ENCODE measurements at regions not wholly inside any gene's neighbourhood (a gene's known extent, or its start where the extent isn't known, plus 50 kb on each side); places are given as distances from the start of the nearest gene placed in this dataset.

DNA sequence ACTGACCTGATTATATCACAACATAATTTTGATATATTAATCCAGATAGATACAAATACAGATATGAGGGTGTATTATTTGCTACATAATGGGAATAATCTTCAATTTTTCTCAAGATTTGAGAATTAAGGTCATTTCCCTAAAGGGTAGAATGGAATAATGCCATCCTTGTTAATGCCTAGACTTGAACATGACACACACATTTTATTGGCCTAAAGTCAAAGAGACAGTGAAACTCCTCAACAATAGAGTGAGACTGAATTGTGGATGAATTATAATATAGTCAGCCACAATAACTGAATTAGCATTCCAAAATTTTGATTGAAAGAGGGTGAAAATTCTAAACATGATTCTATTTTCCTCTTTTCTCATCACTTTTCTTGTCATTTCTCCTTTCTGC, 506.0 kb upstream of the CDH2 start:
- Histone ChIP-seq H3K27me3 (replicated peaks; ENCODE audit: control insufficient read depth, insufficient read depth, low read length) (no peaks in the 10 kb centered on the region), H3K4me3 (ENCODE audit: low read depth, low read length) (no peak overlapping the region), H3K36me3 (ENCODE audit: control insufficient read depth, insufficient read depth, low read length) (no peaks in the 10 kb centered on the region), H3K9me3 (no peaks in the 10 kb centered on the region), H3K4me1 (no peaks in the 10 kb centered on the region)
- BruUV-seq (replicated peaks) = no TSS peak
- DNase-seq = no peak
- Mint-ChIP-seq H3K36me3 (ENCODE audit: insufficient read depth, unreplicated experiment) (no peaks in the 10 kb centered on the region), H3K27ac (ENCODE audit: unreplicated experiment) (no peak overlapping the region), H3K4me3 (ENCODE audit: unreplicated experiment) (no peak overlapping the region), H3K4me1 (ENCODE audit: low read depth, unreplicated experiment) (no peaks in the 10 kb centered on the region), H3K9me3 (ENCODE audit: unreplicated experiment) (no peaks in the 10 kb centered on the region), H3K27me3 (ENCODE audit: insufficient read depth, unreplicated experiment) (peaks cover 3% of the 10 kb centered on the region)
- TF ChIP-seq, protein P1, sequence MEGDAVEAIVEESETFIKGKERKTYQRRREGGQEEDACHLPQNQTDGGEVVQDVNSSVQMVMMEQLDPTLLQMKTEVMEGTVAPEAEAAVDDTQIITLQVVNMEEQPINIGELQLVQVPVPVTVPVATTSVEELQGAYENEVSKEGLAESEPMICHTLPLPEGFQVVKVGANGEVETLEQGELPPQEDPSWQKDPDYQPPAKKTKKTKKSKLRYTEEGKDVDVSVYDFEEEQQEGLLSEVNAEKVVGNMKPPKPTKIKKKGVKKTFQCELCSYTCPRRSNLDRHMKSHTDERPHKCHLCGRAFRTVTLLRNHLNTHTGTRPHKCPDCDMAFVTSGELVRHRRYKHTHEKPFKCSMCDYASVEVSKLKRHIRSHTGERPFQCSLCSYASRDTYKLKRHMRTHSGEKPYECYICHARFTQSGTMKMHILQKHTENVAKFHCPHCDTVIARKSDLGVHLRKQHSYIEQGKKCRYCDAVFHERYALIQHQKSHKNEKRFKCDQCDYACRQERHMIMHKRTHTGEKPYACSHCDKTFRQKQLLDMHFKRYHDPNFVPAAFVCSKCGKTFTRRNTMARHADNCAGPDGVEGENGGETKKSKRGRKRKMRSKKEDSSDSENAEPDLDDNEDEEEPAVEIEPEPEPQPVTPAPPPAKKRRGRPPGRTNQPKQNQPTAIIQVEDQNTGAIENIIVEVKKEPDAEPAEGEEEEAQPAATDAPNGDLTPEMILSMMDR (IDR thresholded peaks at IDR 0.05; ENCODE audit: insufficient read depth in 1 of 2, low read depth in 1 of 2, low read length in 1 of 2, severe bottlenecking in 1 of 2, unreplicated experiment in 1 of 2) = no peak
- POLR2A ChIA-PET = no interaction called here
- intact Hi-C loops (cut with micrococcal nuclease; ENCODE audit: unreplicated experiment) = no loop called here
- CTCF ChIA-PET = no interaction called here

DNA sequence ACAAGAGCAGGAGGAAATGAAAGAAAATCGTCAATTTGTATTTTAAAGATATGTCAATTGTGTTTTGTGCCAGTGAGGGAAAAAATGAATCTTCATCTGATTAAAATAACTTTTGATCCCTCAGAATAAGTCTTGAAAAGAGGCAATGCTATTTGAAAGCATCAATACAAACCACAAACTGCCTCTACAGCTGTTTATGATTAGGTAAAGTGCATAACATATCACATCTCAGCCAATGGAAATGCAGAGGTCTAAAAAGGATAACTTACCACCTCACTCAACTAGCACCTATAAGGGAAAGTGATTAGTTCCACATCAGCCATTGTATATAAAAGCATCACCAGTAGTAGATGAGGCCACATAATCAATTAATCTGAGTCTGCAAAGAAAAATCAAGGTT, 492.2 kb upstream of the CDH2 start:
- intact Hi-C loops (cut with micrococcal nuclease; ENCODE audit: unreplicated experiment) = no loop called here
- Mint-ChIP-seq H3K4me1 (ENCODE audit: low read depth, unreplicated experiment) (no peaks in the 10 kb centered on the region), H3K27ac (ENCODE audit: unreplicated experiment) (no peak overlapping the region), H3K9me3 (ENCODE audit: unreplicated experiment) (no peaks in the 10 kb centered on the region), H3K4me3 (ENCODE audit: unreplicated experiment) (no peak overlapping the region), H3K36me3 (ENCODE audit: insufficient read depth, unreplicated experiment) (no peaks in the 10 kb centered on the region), H3K27me3 (ENCODE audit: insufficient read depth, unreplicated experiment) (peaks cover 2% of the 10 kb centered on the region)
- Histone ChIP-seq H3K27me3 (replicated peaks; ENCODE audit: control insufficient read depth, insufficient read depth, low read length) (no peaks in the 10 kb centered on the region), H3K9me3 (no peaks in the 10 kb centered on the region), H3K4me1 (no peaks in the 10 kb centered on the region), H3K4me3 (ENCODE audit: low read depth, low read length) (no peak overlapping the region), H3K36me3 (ENCODE audit: control insufficient read depth, insufficient read depth, low read length) (no peaks in the 10 kb centered on the region)
- no TSS peak for BruUV-seq (replicated peaks)
- CTCF ChIA-PET = no interaction called here
- POLR2A ChIA-PET = no interaction called here
- DNase-seq = no peak
- TF ChIP-seq, protein P1 (IDR thresholded peaks at IDR 0.05; ENCODE audit: insufficient read depth in 1 of 2, low read depth in 1 of 2, low read length in 1 of 2, severe bottlenecking in 1 of 2, unreplicated experiment in 1 of 2) = no peak

DNA sequence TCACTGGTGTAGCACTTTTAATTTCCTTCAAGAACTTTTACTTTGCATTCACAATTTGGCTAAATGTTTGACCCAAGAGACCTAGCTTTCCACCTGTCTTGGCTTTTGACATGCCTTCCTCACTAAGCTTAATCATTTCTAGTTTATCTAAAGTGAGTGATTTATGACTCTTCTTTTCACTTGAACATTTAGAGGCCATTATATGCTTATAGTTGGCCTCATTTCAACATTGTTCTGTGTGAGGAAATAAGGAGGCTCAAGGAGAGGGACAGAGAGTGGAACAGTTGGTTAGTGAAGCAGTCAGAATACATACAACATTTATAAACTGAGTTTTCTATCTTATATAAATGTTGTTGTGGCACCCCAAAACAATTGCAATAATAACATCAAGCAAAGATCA, 489.3 kb upstream of the CDH2 start:
- Mint-ChIP-seq H3K36me3 (ENCODE audit: insufficient read depth, unreplicated experiment) (no peaks in the 10 kb centered on the region), H3K9me3 (ENCODE audit: unreplicated experiment) (no peaks in the 10 kb centered on the region), H3K4me3 (ENCODE audit: unreplicated experiment) (no peak overlapping the region), H3K4me1 (ENCODE audit: low read depth, unreplicated experiment) (no peaks in the 10 kb centered on the region), H3K27ac (ENCODE audit: unreplicated experiment) (no peak overlapping the region), H3K27me3 (ENCODE audit: insufficient read depth, unreplicated experiment) (peaks cover 2% of the 10 kb centered on the region)
- CTCF ChIA-PET = no interaction called here
- no peak for DNase-seq
- TF ChIP-seq, protein P1 (IDR thresholded peaks at IDR 0.05; ENCODE audit: insufficient read depth in 1 of 2, low read depth in 1 of 2, low read length in 1 of 2, severe bottlenecking in 1 of 2, unreplicated experiment in 1 of 2) = no peak
- H3K4me3 ChIP-seq (ENCODE audit: low read depth, low read length) = no peak overlapping the region
- intact Hi-C loops (cut with micrococcal nuclease; ENCODE audit: unreplicated experiment) = no loop called here
- POLR2A ChIA-PET = no interaction called here
- H3K4me1 ChIP-seq = no peaks in the 10 kb centered on the region
- H3K27me3 ChIP-seq (replicated peaks; ENCODE audit: control insufficient read depth, insufficient read depth, low read length) = no peaks in the 10 kb centered on the region
- H3K9me3 ChIP-seq = no peaks in the 10 kb centered on the region
- H3K36me3 ChIP-seq (ENCODE audit: control insufficient read depth, insufficient read depth, low read length) = no peaks in the 10 kb centered on the region
- no TSS peak for BruUV-seq (replicated peaks)
